HG03520 (cell line): ENCODE measurements at regions not wholly inside any gene's neighbourhood (a gene's known extent, or its start where the extent isn't known, plus 50 kb on each side); places are given as distances from the start of the nearest gene placed in this dataset.

Source experiments
- ATAC-seq: cut with Tn5 transposase; IDR thresholded peaks from one replicate; pipeline ENCODE4 v1.9.1; 2021; ENCODE audit warnings: mild to moderate bottlenecking, moderate library complexity; ENCODE audit not compliant: unreplicated experiment

DNA sequence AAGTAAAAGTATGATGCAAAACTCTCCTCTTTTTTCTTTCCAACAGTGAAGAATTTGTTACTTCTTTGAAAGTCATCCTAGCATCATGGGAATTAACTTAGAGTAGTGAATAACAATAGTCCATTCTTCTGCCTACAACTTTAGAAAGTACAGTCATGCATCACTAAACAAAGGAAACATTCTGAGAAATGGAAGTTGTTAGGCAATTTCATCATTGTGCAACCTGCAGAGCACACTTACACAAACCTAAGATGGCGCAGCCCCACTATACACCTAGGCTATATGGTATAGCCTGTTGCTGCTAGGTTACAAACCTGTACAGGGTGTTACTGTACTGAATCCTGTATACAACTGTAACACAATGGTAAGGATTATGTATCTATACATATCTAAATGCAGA lies 1209.3 kb upstream of the C9orf72 start:
- no peak for ATAC-seq

DNA sequence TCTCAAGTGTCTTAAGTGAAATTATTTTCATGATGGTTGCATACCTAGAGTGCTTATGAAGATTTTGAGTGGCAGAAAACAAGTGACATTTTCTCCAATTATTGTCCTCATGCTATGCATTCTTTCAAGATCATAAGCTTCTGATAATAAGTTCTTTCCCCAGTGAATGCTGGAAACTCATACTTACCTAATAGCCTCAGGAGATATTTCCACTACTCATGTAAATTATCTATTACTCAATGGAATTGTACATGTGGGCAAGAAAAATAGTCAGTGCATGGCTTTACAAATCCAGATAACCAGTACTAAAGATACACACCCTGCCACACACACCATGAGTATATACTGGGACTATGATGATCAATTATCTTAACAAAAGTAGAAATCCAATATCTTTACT lies 1219.4 kb upstream of the C9orf72 start:
- no peak for ATAC-seq

- no peak for ATAC-seq
Measured at GRCh38 chr9:28799876-28800275, 1226.6 kb upstream of the C9orf72 start.

GRCh38 chr9:28801144-28801799 lies 1228.0 kb upstream of the C9orf72 start:
- ATAC-seq = no peak

- no peak for ATAC-seq
Measured at GRCh38 chr9:28805197-28805596, 1231.9 kb upstream of the C9orf72 start.

- no peak for ATAC-seq
Measured at GRCh38 chr9:28808042-28808441, 1234.8 kb upstream of the C9orf72 start.

DNA sequence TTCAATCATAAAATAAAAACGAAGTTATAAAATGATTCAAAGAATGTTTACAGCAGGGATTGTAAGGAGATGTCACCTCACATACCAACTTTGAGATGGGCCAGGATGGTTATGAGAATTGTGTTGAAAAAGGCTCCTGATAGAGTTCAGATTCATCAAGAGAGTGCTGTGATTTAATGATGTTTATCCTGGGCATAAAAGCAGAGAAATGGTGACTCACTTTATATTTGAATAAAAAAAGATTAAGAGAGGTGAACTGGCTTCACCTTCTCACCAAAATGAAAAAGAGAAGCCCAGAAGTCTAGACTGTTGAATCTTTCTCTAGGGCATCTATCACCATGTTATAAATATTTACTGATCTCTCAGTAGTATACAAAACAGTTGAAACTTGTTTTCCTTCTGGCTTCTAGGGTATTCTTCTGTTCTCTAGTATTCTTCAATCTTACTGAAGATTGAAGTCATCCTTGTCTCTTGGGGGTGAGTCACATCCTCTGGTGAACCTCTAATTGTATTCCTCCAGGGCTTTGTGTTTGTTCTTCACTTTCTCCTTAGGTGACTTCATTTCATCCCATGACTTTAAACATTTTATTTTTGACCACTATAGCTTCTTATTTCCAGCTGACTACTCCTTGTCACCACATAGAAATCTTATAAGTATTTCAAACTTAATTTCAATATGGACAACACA lies 1237.3 kb upstream of the C9orf72 start:
- ATAC-seq = no peak

DNA sequence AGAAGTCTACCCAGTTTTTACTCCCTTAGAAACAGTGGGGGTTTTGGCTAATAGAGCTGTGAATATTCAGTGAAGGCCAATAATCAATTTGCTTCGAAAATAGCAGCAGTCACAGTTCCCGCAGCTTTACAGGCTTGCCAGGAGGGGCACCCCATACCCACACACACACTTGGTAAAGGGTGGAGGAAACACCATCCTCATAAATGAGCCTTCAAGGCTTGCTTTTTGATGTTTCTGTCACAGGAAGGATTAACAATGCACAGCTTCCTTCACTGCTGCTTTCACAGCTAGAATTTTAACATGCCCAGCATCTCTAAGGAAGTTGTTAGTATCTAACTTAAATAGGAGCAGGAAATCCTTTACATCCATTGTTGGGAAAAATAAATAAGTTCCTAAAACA lies 1247.5 kb upstream of the C9orf72 start:
- ATAC-seq = no peak

DNA sequence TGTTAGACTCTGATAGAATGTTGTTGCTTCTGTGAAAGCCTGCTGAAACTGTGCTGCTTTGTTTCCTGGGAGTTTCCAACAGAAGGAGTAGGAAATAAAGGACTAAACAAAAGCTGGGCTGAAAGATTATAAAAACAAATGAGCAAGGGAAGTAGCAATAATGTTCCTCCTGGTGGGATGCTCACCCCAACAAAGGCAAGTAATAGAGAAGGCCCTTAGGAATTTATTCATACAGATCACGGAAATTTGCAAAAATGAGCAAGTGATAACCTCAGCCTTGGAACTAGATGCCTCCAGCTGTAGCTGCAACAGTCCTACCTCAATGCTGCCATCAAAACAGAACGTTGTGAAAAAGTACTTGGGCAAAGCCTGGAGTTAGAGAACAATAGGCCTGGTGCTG lies 1248.0 kb upstream of the C9orf72 start:
- ATAC-seq = no peak

GRCh38 chr9:28824432-28824963 lies 1251.2 kb upstream of the C9orf72 start:
- no peak for ATAC-seq

DNA sequence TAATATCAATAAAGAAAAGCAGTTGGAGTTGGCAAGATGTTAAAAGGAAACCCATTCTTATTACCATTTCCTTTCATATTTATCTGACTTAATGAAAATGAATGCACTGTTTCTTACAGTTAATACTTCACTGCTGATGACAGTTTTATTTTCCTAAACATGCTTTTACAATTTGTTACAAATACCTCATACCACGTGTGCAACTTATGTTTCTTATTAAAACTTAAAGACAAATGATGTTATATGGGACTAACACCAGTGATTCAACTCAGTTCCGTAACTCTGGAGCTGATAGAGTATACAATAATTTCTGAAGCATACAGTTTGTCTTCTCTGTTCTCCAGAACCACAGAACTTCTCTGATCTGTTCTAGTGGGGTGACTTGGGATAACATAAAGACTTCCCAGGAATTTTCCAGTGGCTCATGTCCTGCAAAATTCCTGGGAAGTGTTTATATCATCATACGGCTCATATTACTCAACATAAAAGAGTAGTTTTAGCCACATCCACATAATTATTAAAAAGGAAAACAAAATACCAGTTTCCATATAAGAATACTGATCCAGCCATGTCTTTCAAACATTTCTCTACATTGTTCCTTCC lies 1259.0 kb upstream of the C9orf72 start:
- no peak for ATAC-seq

- ATAC-seq = no peak
Measured at GRCh38 chr9:28834156-28834555, 1260.9 kb upstream of the C9orf72 start.

GRCh38 chr9:28839778-28840430 lies 1266.6 kb upstream of the C9orf72 start:
- no peak for ATAC-seq

- no peak for ATAC-seq
Measured at GRCh38 chr9:28841775-28842174, 1268.5 kb upstream of the C9orf72 start.

DNA sequence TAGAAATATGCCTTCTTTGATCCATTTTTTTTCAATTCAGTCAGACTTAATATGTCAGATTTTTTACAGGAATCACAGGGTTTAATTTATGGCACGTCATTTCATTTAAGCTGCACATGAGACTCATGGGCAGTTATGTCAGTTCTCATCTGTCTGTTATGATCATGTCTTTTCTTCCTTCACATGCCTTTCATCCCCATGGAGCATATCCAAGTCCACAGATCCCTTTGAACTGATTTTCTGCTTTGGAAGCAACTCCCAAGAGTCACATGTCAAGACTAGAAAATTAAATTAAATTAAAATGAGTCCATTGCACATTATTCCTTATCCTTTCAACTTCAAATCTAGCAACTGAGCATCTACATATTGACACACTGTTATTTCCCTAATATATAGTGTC lies 1274.0 kb upstream of the C9orf72 start:
- ATAC-seq = no peak

- no peak for ATAC-seq
Measured at GRCh38 chr9:28848671-28849070, 1275.4 kb upstream of the C9orf72 start.

- ATAC-seq = no peak
Measured at GRCh38 chr9:28853477-28853876, 1280.2 kb upstream of the C9orf72 start.

DNA sequence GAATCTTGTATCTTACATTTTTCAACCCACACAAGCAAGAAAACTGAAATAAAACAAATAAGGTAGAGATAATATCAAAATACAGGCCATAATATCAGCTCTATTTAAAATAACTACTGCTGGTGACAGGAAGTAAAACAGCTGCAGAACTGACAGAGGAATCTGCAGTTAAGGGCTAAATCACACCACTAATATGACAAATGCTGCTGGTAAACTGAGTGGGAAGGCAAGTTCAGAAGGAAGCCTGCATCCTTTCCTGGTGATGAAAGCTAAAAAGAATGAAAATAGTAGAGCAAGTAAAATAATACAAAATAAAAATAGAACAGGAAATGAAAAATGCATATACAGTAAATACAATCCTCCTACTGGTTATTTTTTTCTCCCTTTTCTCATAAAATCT lies 1293.7 kb upstream of the C9orf72 start:
- no peak for ATAC-seq

- ATAC-seq = no peak
Measured at GRCh38 chr9:28868228-28868990, 1295.1 kb upstream of the C9orf72 start.

- ATAC-seq = no peak
Measured at GRCh38 chr9:28882529-28882928, 1309.2 kb upstream of the C9orf72 start.

DNA sequence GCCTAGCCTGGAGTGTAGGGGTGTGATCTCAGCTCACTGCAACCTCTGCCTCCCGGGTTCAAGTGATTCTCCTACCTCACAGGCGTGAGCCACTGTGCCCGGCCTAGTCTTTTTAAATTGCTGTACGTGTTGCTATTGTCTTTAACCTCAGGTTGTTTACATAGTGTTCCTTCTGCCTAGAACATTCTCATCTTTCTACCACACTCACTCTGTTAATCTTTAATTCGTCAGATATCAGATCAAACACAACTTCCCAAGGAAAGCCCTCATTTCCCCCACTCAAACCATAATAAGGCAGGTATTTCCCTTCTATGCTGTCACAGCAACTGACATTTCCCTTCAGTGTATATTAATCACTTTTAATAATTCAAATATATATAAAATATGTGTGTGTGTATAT lies 1310.0 kb upstream of the C9orf72 start:
- no peak for ATAC-seq
